ENCODE measurements at regions not wholly inside any gene's neighbourhood (a gene's known extent, or its start where the extent isn't known, plus 50 kb on each side); places are given as distances from the start of the nearest gene placed in this dataset.

GRCh38 chr2:183798535-183798934, 674.3 kb downstream of the NUP35 start:
- TF ChIP-seq, protein P1, sequence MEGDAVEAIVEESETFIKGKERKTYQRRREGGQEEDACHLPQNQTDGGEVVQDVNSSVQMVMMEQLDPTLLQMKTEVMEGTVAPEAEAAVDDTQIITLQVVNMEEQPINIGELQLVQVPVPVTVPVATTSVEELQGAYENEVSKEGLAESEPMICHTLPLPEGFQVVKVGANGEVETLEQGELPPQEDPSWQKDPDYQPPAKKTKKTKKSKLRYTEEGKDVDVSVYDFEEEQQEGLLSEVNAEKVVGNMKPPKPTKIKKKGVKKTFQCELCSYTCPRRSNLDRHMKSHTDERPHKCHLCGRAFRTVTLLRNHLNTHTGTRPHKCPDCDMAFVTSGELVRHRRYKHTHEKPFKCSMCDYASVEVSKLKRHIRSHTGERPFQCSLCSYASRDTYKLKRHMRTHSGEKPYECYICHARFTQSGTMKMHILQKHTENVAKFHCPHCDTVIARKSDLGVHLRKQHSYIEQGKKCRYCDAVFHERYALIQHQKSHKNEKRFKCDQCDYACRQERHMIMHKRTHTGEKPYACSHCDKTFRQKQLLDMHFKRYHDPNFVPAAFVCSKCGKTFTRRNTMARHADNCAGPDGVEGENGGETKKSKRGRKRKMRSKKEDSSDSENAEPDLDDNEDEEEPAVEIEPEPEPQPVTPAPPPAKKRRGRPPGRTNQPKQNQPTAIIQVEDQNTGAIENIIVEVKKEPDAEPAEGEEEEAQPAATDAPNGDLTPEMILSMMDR (IDR thresholded peaks at IDR 0.05): no peak
- TF ChIP-seq POLR2AphosphoS5 (IDR thresholded peaks at IDR 0.05): no peak
- TF ChIP-seq EP300 (IDR thresholded peaks at IDR 0.05): no peak

Data from suprapubic skin (tissue), 4 donors.